HCT116 (cell line): ENCODE measurements at regions not wholly inside any gene's neighbourhood (a gene's known extent, or its start where the extent isn't known, plus 50 kb on each side); places are given as distances from the start of the nearest gene placed in this dataset.

Source experiments
- ATAC-seq: fragments of 200-7000 bp; cut with Tn5 transposase; 2 replicates; pipeline ENCODE4 v1.9.1; 2020; ENCODE audit warnings: mild to moderate bottlenecking, moderate library complexity
- BruUV-seq: library from RNA; stranded (reverse); fragments of 400-500 nt; replicated peaks from 2 replicates; lab custom pipeline; 2021; lab: Mats Ljungman, UMichigan
- CTCF ChIA-PET: fragments of 300-600 bp; sonication (Branson Sonifier 250); formaldehyde crosslinking; loops from one replicate; lab custom pipeline; 2021; ENCODE audit warnings: antibody characterized with exemption; lab: Charles Lee
- POLR2A ChIA-PET: fragments of 300-600, 350-600 bp; sonication (Branson Sonifier 250); formaldehyde crosslinking; loops from one replicate; lab custom pipeline; 2021; ENCODE audit warnings: antibody characterized with exemption; lab: Charles Lee
- RAD21 ChIA-PET, 2 experiments: fragments of 300-600 bp; sonication (Branson Sonifier 250); formaldehyde crosslinking; loops; one replicate each; lab custom pipeline; 2023; ENCODE audit warnings: low total read pairs in 2 of 2; ENCODE audit not compliant: uncharacterized antibody in 2 of 2, unreplicated experiment in 2 of 2, low non-redundant PET in 1 of 2; lab: Charles Lee
- DNase-seq: peaks from one replicate; pipeline ENCODE4 v3.0.0-alpha.2; 2010; ENCODE audit warnings: low read depth, low spot score
- H2AFZ ChIP-seq: fragments of 200-600 bp; shearing (Covaris generic), sonication (generic); 2 replicates; pipeline ENCODE4 v1.6.1; 2017; ENCODE audit warnings: low read depth, mixed run types, mixed read lengths, antibody characterized with exemption, low read length; ENCODE audit not compliant: poor library complexity, severe bottlenecking
- H3K27ac ChIP-seq: 2 replicates; pipeline ENCODE4 v1.5.1; 2012; ENCODE audit warnings: low read depth, low read length
- H3K27me3 ChIP-seq: fragments of 200-600 bp; sonication (generic); 2 replicates; pipeline ENCODE4 v1.6.1; 2016; ENCODE audit warnings: mixed run types, low read length, mixed read lengths; ENCODE audit not compliant: insufficient read depth
- H3K36me3 ChIP-seq, 2 experiments: fragments of 200-500 bp in 1 of 2; fragments of 200-600 bp in 1 of 2; sonication (Bioruptor generic) in 1 of 2; sonication (generic) in 1 of 2; 2 replicates each; pipeline versions ENCODE4 v1.5.1 to v1.6.1; 2014 to 2016; ENCODE audit warnings: low read length in 2 of 2, inconsistent platforms in 1 of 2, mixed read lengths in 1 of 2, mixed run types in 1 of 2; ENCODE audit not compliant: insufficient read depth in 2 of 2, control insufficient read depth in 1 of 2
- H3K4me1 ChIP-seq, 2 experiments: fragments of 200-600 bp in 1 of 2; sonication (generic) in 1 of 2; 2 replicates each; pipeline versions ENCODE4 v1.5.1 to v1.6.1; 2012 to 2017; ENCODE audit warnings: low read length in 2 of 2, inconsistent platforms in 1 of 2, mild to moderate bottlenecking in 1 of 2, mixed read lengths in 1 of 2, mixed run types in 1 of 2, moderate library complexity in 1 of 2; ENCODE audit not compliant: insufficient read depth in 2 of 2, control insufficient read depth in 1 of 2
- H3K4me2 ChIP-seq: fragments of 200-600 bp; sonication (generic); 2 replicates; pipeline ENCODE4 v1.6.1; 2017; ENCODE audit warnings: mixed run types, low read length, mixed read lengths
- H3K4me3 ChIP-seq, 2 experiments: fragments of 200-600 bp in 1 of 2; sonication (generic) in 1 of 2; replicated peaks in 1 of 2; 2 replicates each; pipeline ENCODE4 v1.5.1; 2011 to 2016; ENCODE audit warnings: low read length in 2 of 2, control low read depth in 1 of 2, low read depth in 1 of 2, mild to moderate bottlenecking in 1 of 2, mixed read lengths in 1 of 2, mixed run types in 1 of 2
- H3K79me2 ChIP-seq: fragments of 200-600 bp; sonication (generic); 2 replicates; pipeline ENCODE4 v1.6.1; 2017; ENCODE audit warnings: mild to moderate bottlenecking, mixed run types, low read length, moderate library complexity, mixed read lengths; ENCODE audit not compliant: insufficient read depth
- H3K9ac ChIP-seq: fragments of 200-600 bp; sonication (generic); 2 replicates; pipeline ENCODE4 v1.6.1; 2016; ENCODE audit warnings: low read length, mixed read lengths
- H3K9me2 ChIP-seq: fragments of 200-600 bp; sonication (generic), shearing (Covaris generic); 2 replicates; pipeline ENCODE4 v1.6.1; 2017; ENCODE audit warnings: mixed run types, mild to moderate bottlenecking, moderate library complexity; ENCODE audit not compliant: insufficient read depth
- H3K9me3 ChIP-seq, 2 experiments: fragments of 200-500 bp in 1 of 2; fragments of 200-600 bp in 1 of 2; sonication (Bioruptor generic) in 1 of 2; sonication (generic) in 1 of 2; 2 replicates each; pipeline ENCODE4 v1.6.1; 2014 to 2017; ENCODE audit warnings: low read length in 2 of 2, mixed read lengths in 2 of 2, inconsistent platforms in 1 of 2, low read depth in 1 of 2, mild to moderate bottlenecking in 1 of 2, mixed run types in 1 of 2, moderate library complexity in 1 of 2; ENCODE audit not compliant: control insufficient read depth in 1 of 2, insufficient read depth in 1 of 2
- H4K20me1 ChIP-seq: fragments of 200-600 bp; sonication (generic), shearing (Covaris generic); 2 replicates; pipeline ENCODE4 v1.6.1; 2017; ENCODE audit warnings: mixed run types, mild to moderate bottlenecking, moderate library complexity; ENCODE audit not compliant: insufficient read depth
- CBX3 ChIP-seq: IDR thresholded peaks from 2 replicates; pipeline ENCODE4 v1.6.1; 2012; ENCODE audit warnings: low read depth
- CEBPB ChIP-seq: IDR thresholded peaks from 2 replicates; pipeline ENCODE4 v1.6.1; 2012; ENCODE audit warnings: low read depth
- EGR1 ChIP-seq: IDR thresholded peaks from 2 replicates; pipeline ENCODE4 v1.6.1; 2012; ENCODE audit warnings: low read depth
- ELF1 ChIP-seq: IDR thresholded peaks from 2 replicates; pipeline ENCODE4 v1.6.1; 2012; ENCODE audit warnings: low read depth, borderline replicate concordance
- EZH2phosphoT487 ChIP-seq: fragments of 200-600 bp; IDR thresholded peaks from 2 replicates; pipeline ENCODE4 v1.6.1; 2018; ENCODE audit warnings: antibody characterized with exemption, borderline replicate concordance
- FOSL1 ChIP-seq: IDR thresholded peaks from 2 replicates; pipeline ENCODE4 v1.6.1; 2012; ENCODE audit warnings: low read depth
- JUND ChIP-seq: IDR thresholded peaks from 2 replicates; pipeline ENCODE4 v1.6.1; 2012
- POLR2A ChIP-seq: IDR thresholded peaks from 2 replicates; pipeline ENCODE4 v1.7.0; 2011; ENCODE audit warnings: borderline replicate concordance; ENCODE audit not compliant: insufficient read depth, insufficient read length; ENCODE audit errors: extremely low read depth
- POLR2AphosphoS5 ChIP-seq: IDR thresholded peaks from 2 replicates; pipeline ENCODE4 v1.6.1; 2011; ENCODE audit warnings: mild to moderate bottlenecking, low read depth, low read length, moderate library complexity
- RAD21 ChIP-seq: IDR thresholded peaks from 2 replicates; pipeline ENCODE4 v1.6.1; 2012; ENCODE audit warnings: low read depth, mild to moderate bottlenecking
- SIN3A ChIP-seq: IDR thresholded peaks from 2 replicates; pipeline ENCODE4 v1.6.1; 2012; ENCODE audit warnings: low read depth
- SP1 ChIP-seq: IDR thresholded peaks from 2 replicates; pipeline ENCODE4 v1.6.1; 2012; ENCODE audit warnings: low read depth
- TCF7L2 ChIP-seq: IDR thresholded peaks from 2 replicates; pipeline ENCODE4 v1.7.0; 2011; ENCODE audit warnings: borderline replicate concordance, inconsistent platforms; ENCODE audit not compliant: insufficient read depth, insufficient read length; ENCODE audit errors: extremely low read depth
- ZFX ChIP-seq: fragments of 450-650 bp; IDR thresholded peaks from 2 replicates; pipeline ENCODE4 v1.6.1; 2017
- ZNF274 ChIP-seq: fragments of 200-500 bp; sonication (Bioruptor generic); IDR thresholded peaks from 2 replicates; pipeline ENCODE4 v1.6.1; 2014; ENCODE audit warnings: mild to moderate bottlenecking, low read depth, low read length, inconsistent platforms
- intact Hi-C: fragments of 100-400 bp; cut with micrococcal nuclease; formaldehyde crosslinking; loops from 2 replicates; pipeline ENCODE4 v1.10.0; 2022
- TF ChIP-seq, protein P1 (sequence below): IDR thresholded peaks from 2 replicates; pipeline ENCODE4 v1.6.1; 2012
- TF ChIP-seq, protein P2 (sequence below): IDR thresholded peaks from 2 replicates; pipeline ENCODE4 v1.6.1; 2011; ENCODE audit warnings: mild to moderate bottlenecking, low read length, moderate library complexity; ENCODE audit not compliant: insufficient replicate concordance; ENCODE audit errors: extremely low read depth
- TF ChIP-seq, protein P3 (sequence below): IDR thresholded peaks from 2 replicates; pipeline ENCODE4 v1.6.1; 2012
- TF ChIP-seq, protein P4 (sequence below), 3 experiments: fragments of 200-600 bp in 1 of 3; sonication (generic) in 1 of 3; IDR thresholded peaks in 2 of 3; conservative IDR thresholded peaks in 1 of 3; 2 replicates each; pipeline ENCODE4 v1.5.1; 2012 to 2017; ENCODE audit warnings: low read depth in 2 of 3, low read length in 2 of 3, antibody characterized with exemption in 1 of 3, borderline replicate concordance in 1 of 3, control low read depth in 1 of 3, mild to moderate bottlenecking in 1 of 3, mixed read lengths in 1 of 3, mixed run types in 1 of 3, moderate library complexity in 1 of 3; ENCODE audit not compliant: insufficient read depth in 1 of 3
- TF ChIP-seq, protein P5 (sequence below): IDR thresholded peaks from 2 replicates; pipeline ENCODE4 v1.6.1; 2012; ENCODE audit warnings: low read depth

DNA sequence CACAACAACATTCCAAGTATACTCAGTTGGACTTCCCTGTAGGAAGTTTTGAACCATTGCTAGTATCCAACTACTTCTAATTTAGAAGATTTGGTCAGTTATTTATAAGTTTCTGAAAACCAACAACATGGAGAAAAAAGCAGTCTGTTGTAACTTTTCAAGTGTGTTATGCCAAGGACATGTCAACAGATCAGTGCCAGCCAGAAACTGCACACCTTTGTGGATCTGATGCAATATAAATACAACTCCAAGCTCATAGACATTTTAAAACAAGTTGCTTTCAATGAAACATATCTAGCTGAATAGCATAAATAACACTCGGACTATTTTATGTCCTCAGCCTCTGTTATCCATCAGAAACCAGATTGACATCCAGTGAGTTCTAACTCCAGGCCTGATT, 58.3 kb upstream of the CARMIL1 start:
- Histone ChIP-seq H3K4me3 (no peak overlapping the region), H3K9ac (no peak overlapping the region), H3K27ac (no peak overlapping the region), H3K9me3 (no peaks in the 10 kb centered on the region), H3K27me3 (no peaks in the 10 kb centered on the region), H4K20me1 (no peaks in the 10 kb centered on the region), H3K4me2 (no peak overlapping the region), H2AFZ (no peak overlapping the region), H3K36me3 (no peaks in the 10 kb centered on the region), H3K79me2 (no peaks in the 10 kb centered on the region), H3K9me2 (no peaks in the 10 kb centered on the region), H3K4me1 (no peaks in the 10 kb centered on the region)
- ATAC-seq (no peak), DNase-seq (no peak)
- intact Hi-C loops = loop anchor here (5.0 kb wide), 1 partner anchor 721 kb away; no protein-coding TSS in a partner anchor
- CTCF ChIA-PET = interaction anchor here (0.6 kb wide), 1 partner anchor 269 kb away, joined by 3 read pairs; no protein-coding TSS in a partner anchor
- no TSS peak for BruUV-seq
- RAD21 ChIA-PET = no interaction called here
- POLR2A ChIA-PET = no interaction called here
- TF ChIP-seq RAD21 (no peak), EGR1 (no peak), CBX3 (no peak), CEBPB (no peak), SP1 (no peak), ZNF274 (no peak), ZFX (no peak), EZH2phosphoT487 (no peak), SIN3A (no peak), POLR2A (no peak), TCF7L2 (no peak), FOSL1 (no peak), POLR2AphosphoS5 (no peak), ELF1 (no peak), JUND (no peak)
- TF ChIP-seq, protein P1, sequence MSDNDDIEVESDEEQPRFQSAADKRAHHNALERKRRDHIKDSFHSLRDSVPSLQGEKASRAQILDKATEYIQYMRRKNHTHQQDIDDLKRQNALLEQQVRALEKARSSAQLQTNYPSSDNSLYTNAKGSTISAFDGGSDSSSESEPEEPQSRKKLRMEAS = no peak
- TF ChIP-seq, protein P2, sequence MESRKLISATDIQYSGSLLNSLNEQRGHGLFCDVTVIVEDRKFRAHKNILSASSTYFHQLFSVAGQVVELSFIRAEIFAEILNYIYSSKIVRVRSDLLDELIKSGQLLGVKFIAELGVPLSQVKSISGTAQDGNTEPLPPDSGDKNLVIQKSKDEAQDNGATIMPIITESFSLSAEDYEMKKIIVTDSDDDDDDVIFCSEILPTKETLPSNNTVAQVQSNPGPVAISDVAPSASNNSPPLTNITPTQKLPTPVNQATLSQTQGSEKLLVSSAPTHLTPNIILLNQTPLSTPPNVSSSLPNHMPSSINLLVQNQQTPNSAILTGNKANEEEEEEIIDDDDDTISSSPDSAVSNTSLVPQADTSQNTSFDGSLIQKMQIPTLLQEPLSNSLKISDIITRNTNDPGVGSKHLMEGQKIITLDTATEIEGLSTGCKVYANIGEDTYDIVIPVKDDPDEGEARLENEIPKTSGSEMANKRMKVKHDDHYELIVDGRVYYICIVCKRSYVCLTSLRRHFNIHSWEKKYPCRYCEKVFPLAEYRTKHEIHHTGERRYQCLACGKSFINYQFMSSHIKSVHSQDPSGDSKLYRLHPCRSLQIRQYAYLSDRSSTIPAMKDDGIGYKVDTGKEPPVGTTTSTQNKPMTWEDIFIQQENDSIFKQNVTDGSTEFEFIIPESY = no peak
- TF ChIP-seq, protein P3, sequence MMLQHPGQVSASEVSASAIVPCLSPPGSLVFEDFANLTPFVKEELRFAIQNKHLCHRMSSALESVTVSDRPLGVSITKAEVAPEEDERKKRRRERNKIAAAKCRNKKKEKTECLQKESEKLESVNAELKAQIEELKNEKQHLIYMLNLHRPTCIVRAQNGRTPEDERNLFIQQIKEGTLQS = no peak
- TF ChIP-seq, protein P4, sequence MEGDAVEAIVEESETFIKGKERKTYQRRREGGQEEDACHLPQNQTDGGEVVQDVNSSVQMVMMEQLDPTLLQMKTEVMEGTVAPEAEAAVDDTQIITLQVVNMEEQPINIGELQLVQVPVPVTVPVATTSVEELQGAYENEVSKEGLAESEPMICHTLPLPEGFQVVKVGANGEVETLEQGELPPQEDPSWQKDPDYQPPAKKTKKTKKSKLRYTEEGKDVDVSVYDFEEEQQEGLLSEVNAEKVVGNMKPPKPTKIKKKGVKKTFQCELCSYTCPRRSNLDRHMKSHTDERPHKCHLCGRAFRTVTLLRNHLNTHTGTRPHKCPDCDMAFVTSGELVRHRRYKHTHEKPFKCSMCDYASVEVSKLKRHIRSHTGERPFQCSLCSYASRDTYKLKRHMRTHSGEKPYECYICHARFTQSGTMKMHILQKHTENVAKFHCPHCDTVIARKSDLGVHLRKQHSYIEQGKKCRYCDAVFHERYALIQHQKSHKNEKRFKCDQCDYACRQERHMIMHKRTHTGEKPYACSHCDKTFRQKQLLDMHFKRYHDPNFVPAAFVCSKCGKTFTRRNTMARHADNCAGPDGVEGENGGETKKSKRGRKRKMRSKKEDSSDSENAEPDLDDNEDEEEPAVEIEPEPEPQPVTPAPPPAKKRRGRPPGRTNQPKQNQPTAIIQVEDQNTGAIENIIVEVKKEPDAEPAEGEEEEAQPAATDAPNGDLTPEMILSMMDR (IDR thresholded peaks at IDR 0.05 in 2 of 3, conservative IDR thresholded peaks at IDR 0.05 in 1 of 3; ENCODE audit: borderline replicate concordance in 1 of 3, insufficient read depth in 1 of 3, low read depth in 2 of 3, low read length in 2 of 3) = no peak
- TF ChIP-seq, protein P5, sequence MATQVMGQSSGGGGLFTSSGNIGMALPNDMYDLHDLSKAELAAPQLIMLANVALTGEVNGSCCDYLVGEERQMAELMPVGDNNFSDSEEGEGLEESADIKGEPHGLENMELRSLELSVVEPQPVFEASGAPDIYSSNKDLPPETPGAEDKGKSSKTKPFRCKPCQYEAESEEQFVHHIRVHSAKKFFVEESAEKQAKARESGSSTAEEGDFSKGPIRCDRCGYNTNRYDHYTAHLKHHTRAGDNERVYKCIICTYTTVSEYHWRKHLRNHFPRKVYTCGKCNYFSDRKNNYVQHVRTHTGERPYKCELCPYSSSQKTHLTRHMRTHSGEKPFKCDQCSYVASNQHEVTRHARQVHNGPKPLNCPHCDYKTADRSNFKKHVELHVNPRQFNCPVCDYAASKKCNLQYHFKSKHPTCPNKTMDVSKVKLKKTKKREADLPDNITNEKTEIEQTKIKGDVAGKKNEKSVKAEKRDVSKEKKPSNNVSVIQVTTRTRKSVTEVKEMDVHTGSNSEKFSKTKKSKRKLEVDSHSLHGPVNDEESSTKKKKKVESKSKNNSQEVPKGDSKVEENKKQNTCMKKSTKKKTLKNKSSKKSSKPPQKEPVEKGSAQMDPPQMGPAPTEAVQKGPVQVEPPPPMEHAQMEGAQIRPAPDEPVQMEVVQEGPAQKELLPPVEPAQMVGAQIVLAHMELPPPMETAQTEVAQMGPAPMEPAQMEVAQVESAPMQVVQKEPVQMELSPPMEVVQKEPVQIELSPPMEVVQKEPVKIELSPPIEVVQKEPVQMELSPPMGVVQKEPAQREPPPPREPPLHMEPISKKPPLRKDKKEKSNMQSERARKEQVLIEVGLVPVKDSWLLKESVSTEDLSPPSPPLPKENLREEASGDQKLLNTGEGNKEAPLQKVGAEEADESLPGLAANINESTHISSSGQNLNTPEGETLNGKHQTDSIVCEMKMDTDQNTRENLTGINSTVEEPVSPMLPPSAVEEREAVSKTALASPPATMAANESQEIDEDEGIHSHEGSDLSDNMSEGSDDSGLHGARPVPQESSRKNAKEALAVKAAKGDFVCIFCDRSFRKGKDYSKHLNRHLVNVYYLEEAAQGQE = no peak
